Esophagus squamous epithelium (tissue), 5 donors: ENCODE measurements at regions not wholly inside any gene's neighbourhood (a gene's known extent, or its start where the extent isn't known, plus 50 kb on each side); places are given as distances from the start of the nearest gene placed in this dataset.

ENCODE experiments used
- DNase-seq: peaks from one replicate; lab custom pipeline; 2025; lab: John Stamatoyannopoulos, UW
- H3K27ac ChIP-seq, 4 donors: fragments of 200-600 bp; sonication (generic); one replicate each; pipeline ENCODE4 v1.5.1; 2016 to 2019; ENCODE audit warnings: mild to moderate bottlenecking in 1 of 4
- H3K27me3 ChIP-seq, 4 donors: fragments of 200-600 bp; sonication (generic); 1 replicate in 3 of 4; 2 replicates in 1 of 4; pipeline versions ENCODE4 v1.5.1 to v1.6.0; 2017 to 2021; ENCODE audit warnings: antibody characterized with exemption in 1 of 4
- H3K36me3 ChIP-seq, 3 donors: fragments of 200-600 bp; sonication (generic); one replicate each; pipeline ENCODE4 v1.5.1; 2016 to 2019
- H3K4me1 ChIP-seq, 3 donors: fragments of 200-600 bp; sonication (generic); one replicate each; pipeline ENCODE4 v1.5.1; 2017 to 2019
- H3K4me3 ChIP-seq, 4 donors: fragments of 200-600 bp; sonication (generic); 1 replicate in 3 of 4; 2 replicates in 1 of 4; pipeline ENCODE4 v1.5.1; 2016 to 2019; ENCODE audit warnings: mild to moderate bottlenecking in 2 of 4, moderate library complexity in 1 of 4
- H3K9me3 ChIP-seq, 3 donors: fragments of 200-600 bp; sonication (generic); one replicate each; pipeline ENCODE4 v1.5.1; 2016 to 2019
- CTCF ChIP-seq, 6 experiments: fragments of 450-650 bp in 4 of 6; fragments of 200-600 bp in 2 of 6; sonication (generic) in 2 of 6; IDR thresholded peaks; one replicate each; pipeline ENCODE4 v1.5.1; 2016 to 2019; ENCODE audit warnings: antibody characterized with exemption in 6 of 6, mild to moderate bottlenecking in 4 of 6, moderate library complexity in 4 of 6
- POLR2A ChIP-seq, 4 donors: fragments of 450-650 bp; IDR thresholded peaks; one replicate each; pipeline ENCODE4 v1.6.1; 2017; ENCODE audit warnings: antibody characterized with exemption in 4 of 4, mild to moderate bottlenecking in 4 of 4, moderate library complexity in 3 of 4
- WGBS, 2 donors: methylation state at CpG; one replicate each; pipeline ENCODE4 v1.1.5; 2018; 5-methylcytosine and 5-hydroxymethylcytosine counted together
- intact Hi-C: fragments of 100-400 bp; cut with DNase I; formaldehyde crosslinking; loops from one replicate; pipeline ENCODE4 v1.15.0; 2022
- donor health status: DM: yes; HTN: yes; CAD: no.

- no peak for DNase-seq
- intact Hi-C loops, result no loop called here
- Histone ChIP-seq H3K9me3 (no peaks in the 10 kb centered on the region), H3K27me3 (no peaks in the 10 kb centered on the region), H3K36me3 (no peaks in the 10 kb centered on the region), H3K27ac (no peak overlapping the region), H3K4me3 (no peak overlapping the region), H3K4me1 (no peaks in the 10 kb centered on the region)
- TF ChIP-seq POLR2A (IDR thresholded peaks at IDR 0.05) (no peak), CTCF (IDR thresholded peaks at IDR 0.05) (no peak)
- 49 to 55% methylated on average over 4 of the region's 4 CpGs for WGBS, 2 donors
These were observed 628.0 kb upstream of the CDH4 start for GRCh38 chr20:60624066-60624465.

GRCh38 chr20:60627751-60628565 is 624.1 kb upstream of the CDH4 start:
- H3K9me3 ChIP-seq, result no peaks in the 10 kb centered on the region
- TF ChIP-seq POLR2A (IDR thresholded peaks at IDR 0.05) (no peak), CTCF (IDR thresholded peaks at IDR 0.05) (no peak)
- DNase-seq, result no peak
- WGBS, 2 donors, result 65 to 78% methylated on average over 3 of the region's 3 CpGs
- no peak overlapping the region for H3K27ac ChIP-seq
- intact Hi-C loops, result no loop called here
- H3K4me3 ChIP-seq, result no peak overlapping the region
- no peaks in the 10 kb centered on the region for H3K4me1 ChIP-seq
- H3K27me3 ChIP-seq, result no peaks in the 10 kb centered on the region
- no peaks in the 10 kb centered on the region for H3K36me3 ChIP-seq

- DNase-seq, result no peak
- H3K4me1 ChIP-seq, result no peaks in the 10 kb centered on the region
- no peaks in the 10 kb centered on the region for H3K9me3 ChIP-seq
- no peak overlapping the region for H3K4me3 ChIP-seq
- 66 to 83% methylated on average over 1 to 5 of the region's 7 CpGs for WGBS, 2 donors
- no peak for TF ChIP-seq POLR2A (IDR thresholded peaks at IDR 0.05)
- TF ChIP-seq CTCF (IDR thresholded peaks at IDR 0.05), result no peak
- no peaks in the 10 kb centered on the region for H3K36me3 ChIP-seq
- H3K27me3 ChIP-seq, result no peaks in the 10 kb centered on the region
- H3K27ac ChIP-seq, result no peak overlapping the region
- intact Hi-C loops, result no loop called here
These were observed 623.3 kb upstream of the CDH4 start for GRCh38 chr20:60628749-60629148.

GRCh38 chr20:60629206-60629605 is 622.9 kb upstream of the CDH4 start:
- TF ChIP-seq CTCF (IDR thresholded peaks at IDR 0.05) (no peak), POLR2A (IDR thresholded peaks at IDR 0.05) (no peak)
- Histone ChIP-seq H3K4me1 (no peaks in the 10 kb centered on the region), H3K36me3 (no peaks in the 10 kb centered on the region), H3K27ac (no peak overlapping the region), H3K9me3 (no peaks in the 10 kb centered on the region), H3K4me3 (no peak overlapping the region), H3K27me3 (no peaks in the 10 kb centered on the region)
- WGBS, 2 donors, result 83 to 91% methylated on average over 4 of the region's 4 CpGs
- no peak for DNase-seq
- intact Hi-C loops, result no loop called here

GRCh38 chr20:60630609-60631008 is 621.5 kb upstream of the CDH4 start:
- Histone ChIP-seq H3K4me1 (no peaks in the 10 kb centered on the region), H3K36me3 (no peaks in the 10 kb centered on the region), H3K4me3 (no peak overlapping the region), H3K9me3 (no peaks in the 10 kb centered on the region), H3K27me3 (no peaks in the 10 kb centered on the region), H3K27ac (no peak overlapping the region)
- 31 to 55% methylated on average over 3 of the region's 8 CpGs for WGBS, 2 donors
- intact Hi-C loops, result no loop called here
- DNase-seq, result no peak
- TF ChIP-seq POLR2A (IDR thresholded peaks at IDR 0.05), result no peak
- TF ChIP-seq CTCF (IDR thresholded peaks at IDR 0.05), result no peak
